Tibial nerve (tissue), 4 donors: ENCODE measurements at regions not wholly inside any gene's neighbourhood (a gene's known extent, or its start where the extent isn't known, plus 50 kb on each side); places are given as distances from the start of the nearest gene placed in this dataset.

Experiments
- DNase-seq, 2 donors: peaks; one replicate each; pipeline ENCODE4 v3.0.0-alpha.2; 2019; ENCODE audit warnings: low spot score in 2 of 2
- H3K27ac ChIP-seq, 4 donors: fragments of 200-600 bp; sonication (generic) in 3 of 4; one replicate each; pipeline ENCODE4 v1.5.1; 2017 to 2019; ENCODE audit warnings: mild to moderate bottlenecking in 1 of 4
- H3K27me3 ChIP-seq, 2 donors: fragments of 200-600 bp; sonication (generic) in 1 of 2; one replicate each; pipeline versions ENCODE4 v1.5.1 to v1.6.0; 2017 to 2019
- H3K36me3 ChIP-seq, 3 donors: fragments of 200-600 bp; sonication (generic); one replicate each; pipeline ENCODE4 v1.5.1; 2018 to 2019
- H3K4me1 ChIP-seq, 4 donors: fragments of 200-600 bp; sonication (generic) in 3 of 4; one replicate each; pipeline ENCODE4 v1.5.1; 2017 to 2019
- H3K4me3 ChIP-seq, 4 donors: fragments of 200-600 bp; sonication (generic) in 3 of 4; one replicate each; pipeline ENCODE4 v1.5.1; 2017 to 2019; ENCODE audit warnings: mild to moderate bottlenecking in 1 of 4, moderate library complexity in 1 of 4
- H3K9me3 ChIP-seq, 4 donors: fragments of 200-600 bp; sonication (generic) in 3 of 4; one replicate each; pipeline ENCODE4 v1.5.1; 2017 to 2019
- CTCF ChIP-seq, 5 experiments: fragments of 200-600 bp in 3 of 5; fragments of 450-650 bp in 2 of 5; sonication (generic) in 3 of 5; IDR thresholded peaks; one replicate each; pipeline ENCODE4 v1.5.1; 2016 to 2019; ENCODE audit warnings: antibody characterized with exemption in 5 of 5, mild to moderate bottlenecking in 3 of 5, moderate library complexity in 2 of 5
- EP300 ChIP-seq, 2 donors: sonication (generic); formaldehyde crosslinking; IDR thresholded peaks; one replicate each; pipeline ENCODE4 v1.6.1; 2017; ENCODE audit warnings: antibody characterized with exemption in 2 of 2, mild to moderate bottlenecking in 1 of 2
- POLR2A ChIP-seq, 2 donors: fragments of 450-650 bp; IDR thresholded peaks; one replicate each; pipeline ENCODE4 v1.6.1; 2017; ENCODE audit warnings: antibody characterized with exemption in 2 of 2, mild to moderate bottlenecking in 2 of 2, moderate library complexity in 2 of 2
- WGBS, 2 donors: methylation state at CpG; one replicate each; pipeline ENCODE4 v1.1.5; 2018; 5-methylcytosine and 5-hydroxymethylcytosine counted together

GRCh38 chrX:139203651-139204570, 326.6 kb upstream of the F9 start:
- Histone ChIP-seq H3K27ac (peak overlapping the region; percentile 33 to 83 (median 56)), H3K9me3 (no peaks in the 10 kb centered on the region), H3K36me3 (no peaks in the 10 kb centered on the region), H3K4me1 (peaks cover 0 to 9% (median 0%) of the 10 kb centered on the region in 4 donors), H3K27me3 (peaks cover 0 to 14% of the 10 kb centered on the region in 2 donors), H3K4me3 (peak overlapping the region; percentile 33 to 55 (median 45))
- no peak for TF ChIP-seq EP300 (IDR thresholded peaks at IDR 0.05)
- peak in 1 of 5 experiments; percentile 7 for TF ChIP-seq CTCF (IDR thresholded peaks at IDR 0.05)
- DNase-seq: no peak
- 1 to 27% methylated on average over 18 to 99 of the region's 99 CpGs for WGBS, 2 donors

GRCh38 chrX:139202742-139203420, 327.7 kb upstream of the F9 start:
- H3K27ac ChIP-seq: peak overlapping the region in 1 of 4 donors; percentile 83
- H3K4me3 ChIP-seq: peak overlapping the region in 3 of 4 donors; percentile 7 to 55 (median 46)
- WGBS, 2 donors: 33 to 39% methylated on average over 7 to 32 of the region's 34 CpGs
- H3K9me3 ChIP-seq: no peaks in the 10 kb centered on the region
- DNase-seq: no peak
- H3K36me3 ChIP-seq: no peaks in the 10 kb centered on the region
- no peak for TF ChIP-seq POLR2A (IDR thresholded peaks at IDR 0.05)
- H3K4me1 ChIP-seq: peaks cover 0 to 9% (median 0%) of the 10 kb centered on the region in 4 donors
- H3K27me3 ChIP-seq: peaks cover 0 to 10% of the 10 kb centered on the region in 2 donors

- no peaks in the 10 kb centered on the region for H3K9me3 ChIP-seq
- no peak overlapping the region for H3K4me3 ChIP-seq
- TF ChIP-seq EP300 (IDR thresholded peaks at IDR 0.05): no peak
- no peak for TF ChIP-seq POLR2A (IDR thresholded peaks at IDR 0.05)
- no peak for TF ChIP-seq CTCF (IDR thresholded peaks at IDR 0.05)
- no peak overlapping the region for H3K27ac ChIP-seq
- peaks cover 0 to 9% (median 0%) of the 10 kb centered on the region in 4 donors for H3K4me1 ChIP-seq
- H3K36me3 ChIP-seq: no peaks in the 10 kb centered on the region
- WGBS, 2 donors: 61 to 76% methylated on average over 4 of the region's 4 CpGs
- DNase-seq: no peak
- H3K27me3 ChIP-seq: peaks cover 0 to 11% of the 10 kb centered on the region in 2 donors
Observed at GRCh38 chrX:139201924-139202323, 328.6 kb upstream of the F9 start.

- DNase-seq: no peak
- no peaks in the 10 kb centered on the region for H3K36me3 ChIP-seq
- H3K4me1 ChIP-seq: peaks cover 0 to 9% (median 0%) of the 10 kb centered on the region in 4 donors
- no peaks in the 10 kb centered on the region for H3K9me3 ChIP-seq
- TF ChIP-seq CTCF (IDR thresholded peaks at IDR 0.05): no peak
- TF ChIP-seq POLR2A (IDR thresholded peaks at IDR 0.05): no peak
- no peak for TF ChIP-seq EP300 (IDR thresholded peaks at IDR 0.05)
- peaks cover 0 to 21% of the 10 kb centered on the region in 2 donors for H3K27me3 ChIP-seq
- 33 to 51% methylated on average over 6 of the region's 6 CpGs for WGBS, 2 donors
- H3K27ac ChIP-seq: no peak overlapping the region
- H3K4me3 ChIP-seq: no peak overlapping the region
Observed at GRCh38 chrX:139200793-139201192, 329.7 kb upstream of the F9 start.

GRCh38 chrX:139200346-139200745, 330.2 kb upstream of the F9 start:
- 52 to 69% methylated on average over 2 of the region's 2 CpGs for WGBS, 2 donors
- Histone ChIP-seq H3K4me3 (no peak overlapping the region), H3K4me1 (peaks cover 0 to 9% (median 0%) of the 10 kb centered on the region in 4 donors), H3K27ac (no peak overlapping the region), H3K27me3 (peaks cover 0 to 25% of the 10 kb centered on the region in 2 donors), H3K36me3 (no peaks in the 10 kb centered on the region), H3K9me3 (no peaks in the 10 kb centered on the region)
- TF ChIP-seq EP300 (IDR thresholded peaks at IDR 0.05) (no peak), CTCF (IDR thresholded peaks at IDR 0.05) (no peak), POLR2A (IDR thresholded peaks at IDR 0.05) (no peak)
- no peak for DNase-seq
